ENCODE measurements at regions not wholly inside any gene's neighbourhood (a gene's known extent, or its start where the extent isn't known, plus 50 kb on each side); places are given as distances from the start of the nearest gene placed in this dataset.
"Not testable (repeated sequence)": the region's sequence is repeated elsewhere in the genome, so short reads cannot be mapped to it uniquely, and the experiment has no call there.

- DNase-seq = no peak
Measured at GRCh38 chr5:1748271-1748670, 51.4 kb downstream of the MRPL36 start.

- DNase-seq = no peak
Measured at GRCh38 chr5:1747803-1748085, 51.9 kb downstream of the MRPL36 start.

GRCh38 chr5:1747079-1747802 lies 52.4 kb downstream of the MRPL36 start:
- DNase-seq = no peak

GRCh38 chr5:1746371-1747078 lies 53.1 kb downstream of the MRPL36 start:
- no peak for DNase-seq

- DNase-seq = no peak
Measured at GRCh38 chr5:1745796-1746370, 53.8 kb downstream of the MRPL36 start.

- DNase-seq = no peak
Measured at GRCh38 chr5:1745123-1745795, 54.4 kb downstream of the MRPL36 start.

DNA sequence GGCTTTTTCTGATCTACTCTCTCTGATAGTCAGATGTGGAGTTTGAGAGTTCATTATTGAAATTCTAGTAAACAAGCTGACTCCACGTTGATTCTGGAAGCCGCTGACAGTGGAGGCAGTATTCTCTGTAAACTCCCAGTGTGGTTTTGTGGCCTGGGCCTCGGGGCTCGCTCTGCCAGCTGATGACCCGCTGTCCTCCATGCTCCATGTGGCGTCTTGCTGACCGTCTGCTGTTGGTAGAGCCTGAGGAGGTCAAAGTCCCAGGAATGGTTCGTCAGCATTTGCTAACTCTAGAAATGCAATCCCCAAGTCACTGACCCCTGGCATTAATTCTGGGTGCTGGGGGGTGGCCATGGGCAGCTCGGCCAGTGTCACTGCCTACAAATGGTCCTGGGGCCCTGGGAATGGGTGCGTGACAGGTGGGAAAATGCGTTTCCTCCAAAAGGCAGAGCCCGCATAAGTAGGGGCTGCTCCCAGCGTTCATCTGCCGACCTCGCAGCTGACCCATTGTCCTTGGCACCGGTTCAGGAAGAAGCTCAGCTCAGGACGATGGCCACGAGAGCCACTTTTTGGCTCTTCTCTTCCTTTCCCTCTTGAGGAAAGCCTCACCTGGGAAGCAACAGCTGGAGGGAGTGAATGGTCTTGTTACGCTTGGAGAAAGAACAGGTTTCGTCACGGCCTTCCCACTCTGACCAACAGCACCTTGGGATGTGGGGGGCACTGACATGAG lies 55.1 kb downstream of the MRPL36 start:
- no peak for DNase-seq

DNA sequence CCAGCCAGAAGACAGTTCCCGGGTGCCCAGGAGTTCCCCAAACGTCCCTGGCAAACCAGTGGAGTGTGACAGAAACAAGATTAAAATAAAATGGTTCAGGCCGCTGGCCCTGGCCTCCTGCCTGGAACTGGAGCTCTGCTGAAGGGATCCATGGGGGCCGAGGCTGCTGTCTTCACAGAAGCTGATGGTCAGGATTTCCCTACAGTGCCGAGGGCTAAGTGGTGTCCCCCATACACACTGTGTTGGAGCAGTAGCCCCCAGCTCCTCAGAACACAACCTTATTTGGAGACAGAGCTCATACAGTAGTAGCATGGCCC lies 55.9 kb downstream of the MRPL36 start:
- no peak for DNase-seq

- DNase-seq = no peak
Measured at GRCh38 chr5:1743061-1743768, 56.4 kb downstream of the MRPL36 start.

- peak; percentile 23 to 57 for DNase-seq
Measured at GRCh38 chr5:1737790-1738405, 61.7 kb downstream of the MRPL36 start.

DNA sequence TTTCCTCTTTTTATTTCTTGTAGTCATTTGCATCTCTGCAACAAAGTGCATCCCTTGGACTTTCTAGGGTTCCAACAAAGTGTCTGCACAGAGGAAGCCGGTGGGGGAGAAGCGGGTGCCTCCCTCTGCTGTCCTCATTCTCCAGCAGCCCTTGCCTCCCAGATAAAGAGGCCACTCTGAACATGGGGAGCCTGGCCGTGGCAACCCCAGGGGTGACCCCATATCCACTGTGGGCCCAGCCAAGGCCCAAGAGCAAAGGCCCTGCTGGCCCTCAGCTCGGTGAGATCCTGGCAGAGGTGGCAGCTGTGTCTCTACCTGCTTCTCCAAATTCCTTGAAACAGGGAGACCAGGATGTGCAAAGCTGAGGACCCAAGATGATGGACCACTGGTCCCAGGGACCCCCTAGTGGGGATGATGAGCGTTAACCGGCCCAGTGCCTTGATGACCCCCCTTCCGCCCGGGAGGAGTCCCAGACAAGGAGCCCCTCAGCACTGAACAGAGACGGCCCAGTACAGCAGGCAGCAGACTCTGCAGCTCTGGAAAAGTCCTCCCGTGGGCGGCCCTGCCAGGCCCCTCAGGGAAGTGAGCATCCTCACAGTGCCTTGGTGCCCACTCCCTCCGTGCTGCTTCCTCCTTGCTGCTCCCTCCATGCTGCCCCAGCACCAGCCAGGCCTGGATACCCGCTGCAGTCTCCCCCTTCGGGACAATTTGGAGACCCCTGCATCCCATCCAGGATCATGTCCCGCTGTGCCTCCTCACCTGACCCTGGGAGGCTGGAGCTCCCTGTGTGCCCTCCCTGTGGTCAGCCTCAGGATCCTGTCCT lies 62.5 kb downstream of the MRPL36 start:
- DNase-seq = no peak

GRCh38 chr5:1736065-1736464 lies 63.6 kb downstream of the MRPL36 start:
- DNase-seq = no peak

GRCh38 chr5:1735320-1735970 lies 64.2 kb downstream of the MRPL36 start:
- no peak for DNase-seq

DNA sequence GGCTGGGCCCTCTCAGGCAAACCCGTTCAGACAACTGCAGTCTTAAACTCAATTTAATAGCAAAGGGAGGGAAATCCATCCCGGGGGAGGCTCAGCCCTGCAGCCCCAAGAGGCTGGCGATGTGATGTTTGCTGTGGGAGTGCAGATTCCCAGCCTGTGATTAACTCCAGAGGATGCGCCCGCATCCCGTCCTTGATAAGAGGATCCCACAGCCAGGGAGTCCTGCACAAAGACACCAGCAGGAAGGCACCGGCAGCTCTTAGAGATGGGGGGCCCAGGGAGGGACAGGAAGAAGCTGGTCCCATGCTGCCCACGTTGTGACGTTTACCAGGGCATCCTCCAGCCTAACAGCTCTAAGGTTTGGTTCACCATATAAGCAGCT lies 64.7 kb downstream of the MRPL36 start:
- no peak for DNase-seq

GRCh38 chr5:1734271-1734907 lies 65.2 kb downstream of the MRPL36 start:
- DNase-seq = no peak

DNA sequence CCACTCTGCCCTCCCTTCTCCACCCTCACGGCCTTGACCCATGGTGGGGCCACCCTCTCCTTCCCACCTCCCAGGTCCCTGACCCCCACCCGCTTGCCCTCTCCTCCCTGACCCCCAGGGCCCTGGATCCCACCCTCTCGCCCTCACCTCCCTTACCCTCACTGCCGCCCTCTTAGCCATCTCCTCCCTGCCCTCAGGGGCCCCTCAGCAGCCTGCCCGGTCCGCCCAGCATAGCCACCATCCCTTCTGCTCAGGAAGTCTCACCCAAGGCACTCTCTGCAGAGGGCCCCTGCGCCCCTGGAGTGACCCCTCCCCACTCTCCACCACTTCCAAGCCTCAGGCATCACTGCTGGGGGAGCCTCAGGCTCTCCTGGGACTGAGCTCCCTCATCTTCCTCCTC lies 66.3 kb downstream of the MRPL36 start:
- no peak for DNase-seq

DNA sequence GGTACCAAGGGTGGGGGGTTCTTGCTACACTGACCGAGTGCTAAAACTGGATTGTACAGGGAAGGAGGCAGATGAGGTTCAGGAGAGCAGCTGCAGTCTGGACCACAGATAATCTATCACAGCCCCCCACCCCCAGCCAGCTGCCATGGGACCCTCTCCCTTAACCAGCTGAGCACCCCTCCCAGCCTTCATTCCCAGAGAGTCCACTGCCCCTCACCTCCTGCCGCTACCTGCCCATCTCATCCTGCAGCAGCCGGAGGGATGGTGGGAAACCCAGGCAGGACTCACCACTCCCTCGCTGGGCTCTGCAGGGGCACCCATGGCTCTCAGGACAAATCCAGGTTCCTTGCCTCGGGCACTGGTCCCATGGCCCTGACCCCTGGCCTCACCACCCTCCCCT lies 66.7 kb downstream of the MRPL36 start:
- no peak for DNase-seq

- no peak for DNase-seq
Measured at GRCh38 chr5:1732238-1732941, 67.2 kb downstream of the MRPL36 start.

- not testable (repeated sequence) for DNase-seq
Measured at GRCh38 chr5:1731855-1732237, 67.8 kb downstream of the MRPL36 start.
